Adipocyte (in vitro differentiated cells): ENCODE measurements at regions not wholly inside any gene's neighbourhood (a gene's known extent, or its start where the extent isn't known, plus 50 kb on each side); places are given as distances from the start of the nearest gene placed in this dataset.

Source experiments
- DNase-seq: peaks from one replicate; pipeline ENCODE4 v3.0.0-alpha.2; 2015; ENCODE audit warnings: low read depth
- H3K27me3 ChIP-seq: replicated peaks from 2 replicates; pipeline ENCODE4 v1.7.0; 2013; ENCODE audit warnings: mild to moderate bottlenecking, low read length, moderate library complexity; ENCODE audit not compliant: control insufficient read depth, insufficient read depth
- H3K36me3 ChIP-seq: 2 replicates; pipeline ENCODE4 v1.7.0; 2013; ENCODE audit warnings: low read length, mild to moderate bottlenecking, moderate library complexity; ENCODE audit not compliant: control insufficient read depth, insufficient read depth, severe bottlenecking
- H3K4me1 ChIP-seq: 2 replicates; pipeline ENCODE4 v1.7.0; 2013; ENCODE audit warnings: mild to moderate bottlenecking, low read length, moderate library complexity; ENCODE audit not compliant: control insufficient read depth, insufficient read depth
- H3K4me3 ChIP-seq: 2 replicates; pipeline ENCODE4 v1.7.0; 2013; ENCODE audit warnings: mild to moderate bottlenecking, low read length, moderate library complexity
- H3K9ac ChIP-seq: 2 replicates; pipeline ENCODE4 v1.7.0; 2013; ENCODE audit warnings: mild to moderate bottlenecking, low read length, moderate library complexity
- H3K9me3 ChIP-seq: 2 replicates; pipeline ENCODE4 v1.7.0; 2013; ENCODE audit warnings: mild to moderate bottlenecking, low read length, moderate library complexity; ENCODE audit not compliant: control insufficient read depth

DNA sequence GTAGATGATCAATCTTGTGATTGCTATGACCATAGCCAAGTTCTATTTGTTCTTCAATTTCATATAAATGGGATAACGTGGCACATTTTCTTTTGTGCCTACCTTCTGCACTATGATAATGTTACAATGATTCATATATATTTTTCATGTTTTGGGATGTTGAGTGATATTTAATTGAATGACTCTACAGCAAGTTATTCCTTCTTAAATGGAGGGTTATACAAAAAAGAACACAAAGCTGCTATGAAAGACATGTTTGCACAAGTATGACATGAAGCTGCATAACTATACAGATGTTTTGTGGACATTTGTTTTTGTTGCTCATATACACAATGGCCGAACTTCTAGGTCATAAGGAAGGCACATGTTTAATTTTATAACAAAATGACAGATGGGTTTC is 356.2 kb downstream of the CBLN2 start:
- no peak for DNase-seq
- Histone ChIP-seq H3K4me1 (no peaks in the 10 kb centered on the region), H3K9me3 (no peaks in the 10 kb centered on the region), H3K36me3 (no peaks in the 10 kb centered on the region), H3K4me3 (no peak overlapping the region), H3K27me3 (no peaks in the 10 kb centered on the region), H3K9ac (no peak overlapping the region)

DNA sequence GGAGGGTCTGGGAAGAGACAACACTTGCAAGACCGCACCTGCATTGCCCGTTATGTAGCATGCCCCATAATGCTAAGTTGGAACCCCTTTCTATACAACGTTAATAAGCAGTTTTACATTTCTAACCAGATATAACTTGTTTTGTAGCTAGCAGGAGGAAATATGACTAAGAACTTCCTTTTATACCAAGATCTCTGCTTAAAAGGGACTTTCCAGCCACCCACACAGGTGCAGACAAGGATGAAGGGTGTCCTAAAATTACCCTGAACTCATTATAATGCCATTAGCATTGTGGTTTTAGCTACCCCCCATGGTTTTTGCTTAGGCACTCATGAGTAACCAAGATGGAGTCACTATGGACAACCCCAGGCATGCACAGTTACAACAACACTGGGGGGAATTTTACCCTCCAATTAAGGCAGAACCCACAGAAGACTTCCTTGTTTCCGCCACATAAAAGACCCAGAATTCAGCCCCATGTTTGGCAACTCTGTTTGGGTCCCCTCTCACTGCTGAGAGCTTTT is 362.8 kb downstream of the CBLN2 start:
- no peaks in the 10 kb centered on the region for H3K36me3 ChIP-seq
- H3K4me3 ChIP-seq: no peak overlapping the region
- H3K4me1 ChIP-seq: no peaks in the 10 kb centered on the region
- H3K9me3 ChIP-seq: no peaks in the 10 kb centered on the region
- no peak for DNase-seq
- H3K9ac ChIP-seq: no peak overlapping the region
- H3K27me3 ChIP-seq: no peaks in the 10 kb centered on the region

DNA sequence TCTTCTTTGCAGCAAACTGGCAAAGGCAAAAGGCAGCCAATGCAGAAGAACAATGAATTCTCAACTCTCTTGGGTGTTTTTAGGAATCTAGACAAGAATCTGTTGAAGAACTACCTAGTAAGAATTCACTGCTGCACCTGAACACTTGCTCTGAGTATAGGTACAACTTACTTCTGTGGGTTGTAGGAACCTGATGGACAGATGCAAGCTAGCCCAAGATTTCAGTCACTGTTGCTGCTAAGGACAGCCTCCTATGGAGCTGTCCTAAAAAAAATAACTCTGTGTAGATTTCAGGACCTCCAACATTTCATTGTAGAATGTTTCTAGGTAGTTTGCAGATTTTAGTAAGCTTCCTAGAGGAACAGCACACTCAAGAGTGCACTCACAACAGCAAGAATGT is 363.5 kb downstream of the CBLN2 start:
- H3K36me3 ChIP-seq: no peaks in the 10 kb centered on the region
- no peaks in the 10 kb centered on the region for H3K4me1 ChIP-seq
- no peak for DNase-seq
- H3K9ac ChIP-seq: no peak overlapping the region
- no peak overlapping the region for H3K4me3 ChIP-seq
- no peaks in the 10 kb centered on the region for H3K9me3 ChIP-seq
- no peaks in the 10 kb centered on the region for H3K27me3 ChIP-seq

DNA sequence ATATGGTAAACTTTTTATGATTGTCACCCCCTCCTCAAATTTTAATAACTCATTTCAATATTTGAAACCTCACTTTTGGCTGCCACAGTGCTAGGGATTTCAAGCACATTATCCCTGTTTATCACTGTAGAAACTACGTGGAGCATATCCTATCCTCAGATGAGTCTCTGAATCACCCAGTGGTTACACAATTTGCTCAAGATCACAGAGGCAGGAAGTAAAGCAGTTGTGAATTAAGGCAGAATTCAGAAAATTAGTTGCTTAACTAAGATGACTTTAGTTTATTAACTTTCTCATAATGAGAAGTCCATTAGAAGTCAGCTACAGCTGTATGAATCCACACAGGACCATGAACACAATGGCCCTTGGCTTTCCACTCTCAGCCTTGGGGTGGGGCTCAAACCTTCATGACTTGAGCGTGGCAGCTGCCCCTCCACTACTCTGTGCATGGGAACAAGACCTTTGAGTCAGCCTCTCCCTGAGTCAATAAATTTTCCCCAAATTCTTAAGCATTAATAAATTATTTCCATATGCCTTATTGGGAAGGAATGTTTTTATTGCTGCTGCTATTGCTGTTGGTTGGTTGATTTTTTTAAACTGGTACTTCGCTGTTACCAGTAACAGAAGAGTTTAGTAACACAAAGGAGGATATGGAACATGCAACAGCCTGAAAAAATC is 369.0 kb downstream of the CBLN2 start:
- peak overlapping the region; percentile 16 for H3K4me3 ChIP-seq
- no peaks in the 10 kb centered on the region for H3K9me3 ChIP-seq
- no peak overlapping the region for H3K9ac ChIP-seq
- DNase-seq: peak; percentile 12
- no peaks in the 10 kb centered on the region for H3K4me1 ChIP-seq
- no peaks in the 10 kb centered on the region for H3K27me3 ChIP-seq
- H3K36me3 ChIP-seq: no peaks in the 10 kb centered on the region

DNA sequence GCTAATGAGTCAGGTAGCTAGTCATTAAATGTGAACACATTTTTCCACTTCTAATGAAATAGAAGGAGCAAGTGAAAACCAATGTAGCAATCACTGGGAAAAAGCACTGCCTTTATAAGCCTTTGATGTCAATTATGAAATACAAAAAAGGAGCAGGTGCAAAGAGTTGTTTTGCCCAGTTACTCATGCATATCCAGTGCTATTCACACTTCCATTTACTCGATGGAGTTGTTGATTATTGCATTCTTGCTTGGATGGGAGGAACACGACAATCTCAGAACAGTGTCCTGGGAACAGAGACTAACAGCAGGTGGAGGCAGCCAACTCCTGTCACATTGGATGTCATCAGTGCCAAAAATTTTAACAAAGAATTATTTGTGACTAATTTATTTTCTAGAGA is 372.5 kb downstream of the CBLN2 start:
- H3K4me3 ChIP-seq: no peak overlapping the region
- no peak for DNase-seq

DNA sequence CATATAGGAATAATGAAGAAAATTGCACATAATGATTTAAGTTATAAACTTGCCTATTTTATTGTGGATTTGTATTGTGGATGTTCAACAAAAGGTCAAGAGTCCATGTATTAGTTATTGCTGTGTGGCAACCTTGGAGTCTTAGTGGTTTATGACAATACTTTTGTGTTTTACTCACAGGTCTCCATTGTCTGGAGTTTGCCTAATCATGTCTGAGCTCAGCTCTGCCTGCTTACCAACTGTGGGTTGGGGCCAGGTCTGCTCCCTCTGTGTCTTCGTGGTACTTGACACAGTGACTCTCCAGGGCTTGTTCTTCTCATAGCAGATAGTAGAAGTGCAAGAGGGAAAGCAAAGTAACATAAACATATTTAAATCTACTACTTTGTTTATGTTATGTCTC is 382.5 kb downstream of the CBLN2 start:
- Histone ChIP-seq H3K27me3 (no peaks in the 10 kb centered on the region), H3K4me3 (no peak overlapping the region), H3K9me3 (peaks cover 4% of the 10 kb centered on the region), H3K9ac (no peak overlapping the region), H3K36me3 (no peaks in the 10 kb centered on the region), H3K4me1 (no peaks in the 10 kb centered on the region)
- peak; percentile 25 for DNase-seq

More for the DNA sequence above, 372.5 kb downstream of the CBLN2 start:
- Histone ChIP-seq H3K4me1 (no peaks in the 10 kb centered on the region), H3K27me3 (no peaks in the 10 kb centered on the region), H3K36me3 (no peaks in the 10 kb centered on the region), H3K9ac (no peak overlapping the region), H3K9me3 (peaks cover 4% of the 10 kb centered on the region)

DNA sequence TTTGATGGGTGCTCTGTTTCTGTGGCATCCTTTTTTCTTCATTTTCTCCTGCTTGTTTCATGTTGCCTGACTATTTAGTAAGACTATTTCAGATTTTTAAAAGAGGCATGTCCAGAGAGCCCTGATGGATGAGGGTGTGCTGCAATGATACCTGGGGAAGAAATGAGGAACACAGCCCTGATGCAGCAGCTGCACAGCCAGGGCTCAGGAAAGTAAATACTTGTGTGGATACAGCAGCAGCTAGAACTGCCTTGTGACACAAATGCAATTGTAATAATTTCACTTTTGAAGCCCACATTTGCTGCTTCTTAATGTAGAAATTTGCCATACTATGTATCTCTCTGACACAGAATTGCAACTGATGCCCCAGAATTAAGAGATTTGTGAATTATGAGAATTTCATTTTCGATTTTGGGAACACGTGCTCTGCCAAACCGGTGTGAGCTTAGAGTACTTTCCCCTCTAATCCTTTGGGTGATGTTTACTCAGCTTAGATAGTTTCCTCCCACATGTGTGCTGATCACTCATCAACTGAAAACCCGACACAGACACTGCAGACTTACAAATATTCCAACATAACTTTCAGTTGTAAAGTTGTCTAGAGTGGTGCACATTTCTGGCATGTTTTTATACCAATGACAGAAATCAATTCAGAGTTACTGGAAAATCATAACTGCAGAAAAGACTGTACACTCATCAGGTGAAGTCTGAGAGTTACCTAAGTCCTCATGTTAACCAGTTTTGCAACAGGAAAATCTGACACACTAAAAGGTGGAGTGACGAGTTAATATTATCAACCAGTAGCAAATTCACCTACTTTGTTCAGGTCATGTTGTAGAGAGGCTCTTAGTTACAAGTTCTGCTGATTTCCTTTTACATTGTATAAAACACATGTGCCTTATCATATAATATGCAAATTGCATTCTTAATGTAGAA is 383.4 kb downstream of the CBLN2 start:
- DNase-seq: no peak
- no peak overlapping the region for H3K4me3 ChIP-seq
- no peaks in the 10 kb centered on the region for H3K9me3 ChIP-seq
- H3K27me3 ChIP-seq: no peaks in the 10 kb centered on the region
- H3K36me3 ChIP-seq: no peaks in the 10 kb centered on the region
- no peaks in the 10 kb centered on the region for H3K4me1 ChIP-seq
- H3K9ac ChIP-seq: no peak overlapping the region

DNA sequence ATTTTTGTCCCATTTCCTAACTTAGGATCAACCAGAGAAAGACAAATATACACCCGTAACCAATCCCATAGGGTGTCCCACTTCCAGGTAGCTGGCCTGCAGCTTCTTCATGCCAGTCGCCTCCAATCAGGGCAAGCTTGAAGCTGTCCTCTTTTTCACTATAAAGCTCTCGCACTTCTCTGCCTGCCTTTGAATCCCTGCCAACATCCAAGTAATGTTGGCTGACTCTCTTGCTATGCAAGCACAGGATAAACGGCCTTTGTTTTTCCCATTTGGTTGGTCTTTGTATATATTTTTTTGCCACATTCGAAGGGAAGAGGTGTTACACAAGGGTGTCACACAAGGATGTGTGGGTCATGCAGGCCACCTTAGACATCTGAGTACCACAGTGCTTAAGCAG is 388.8 kb downstream of the CBLN2 start:
- Histone ChIP-seq H3K27me3 (no peaks in the 10 kb centered on the region), H3K9ac (no peak overlapping the region), H3K36me3 (no peaks in the 10 kb centered on the region), H3K9me3 (no peaks in the 10 kb centered on the region), H3K4me3 (no peak overlapping the region), H3K4me1 (no peaks in the 10 kb centered on the region)
- DNase-seq: no peak

DNA sequence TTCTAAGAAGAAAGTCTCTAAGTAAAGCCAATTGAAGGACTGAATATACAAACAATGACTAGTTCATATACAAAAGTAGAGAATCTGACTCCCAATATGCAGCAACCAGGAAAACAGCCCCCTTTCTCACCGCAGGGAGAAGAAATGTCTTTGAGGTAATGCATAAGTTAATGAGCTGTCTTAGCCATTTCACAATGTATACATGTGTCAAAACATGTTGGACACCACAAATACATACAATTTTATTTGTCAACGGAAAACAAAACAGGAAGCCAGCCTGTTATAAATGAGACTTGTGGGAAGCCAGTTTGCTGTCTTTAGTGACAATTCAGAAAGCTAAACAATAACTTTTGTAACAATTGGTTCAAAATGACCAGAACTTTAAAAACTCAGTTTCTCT is 389.2 kb downstream of the CBLN2 start:
- no peaks in the 10 kb centered on the region for H3K9me3 ChIP-seq
- H3K27me3 ChIP-seq: no peaks in the 10 kb centered on the region
- no peaks in the 10 kb centered on the region for H3K36me3 ChIP-seq
- DNase-seq: no peak
- no peaks in the 10 kb centered on the region for H3K4me1 ChIP-seq
- H3K9ac ChIP-seq: no peak overlapping the region
- H3K4me3 ChIP-seq: no peak overlapping the region

DNA sequence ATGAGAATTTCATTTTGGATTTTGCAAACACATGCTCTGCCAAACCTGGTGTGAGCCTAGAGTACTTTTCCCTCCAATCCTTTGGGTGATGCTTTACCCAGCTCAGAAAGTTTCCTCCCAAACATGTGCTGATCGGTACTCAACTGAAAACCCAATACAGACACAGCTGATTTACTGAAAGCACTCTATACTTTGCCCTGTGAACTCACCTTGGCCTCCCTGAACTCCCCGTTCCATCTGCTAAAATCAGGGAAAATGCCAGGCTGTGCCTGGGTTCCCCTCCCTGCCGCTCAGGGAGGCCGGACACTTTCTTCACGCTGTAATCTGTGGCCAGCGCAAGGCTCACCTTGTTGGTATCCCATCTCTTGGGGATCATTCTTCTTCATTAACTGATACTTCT is 391.2 kb downstream of the CBLN2 start:
- Histone ChIP-seq H3K27me3 (no peaks in the 10 kb centered on the region), H3K36me3 (no peaks in the 10 kb centered on the region), H3K9me3 (no peaks in the 10 kb centered on the region), H3K4me1 (no peaks in the 10 kb centered on the region), H3K9ac (no peak overlapping the region), H3K4me3 (no peak overlapping the region)
- no peak for DNase-seq

DNA sequence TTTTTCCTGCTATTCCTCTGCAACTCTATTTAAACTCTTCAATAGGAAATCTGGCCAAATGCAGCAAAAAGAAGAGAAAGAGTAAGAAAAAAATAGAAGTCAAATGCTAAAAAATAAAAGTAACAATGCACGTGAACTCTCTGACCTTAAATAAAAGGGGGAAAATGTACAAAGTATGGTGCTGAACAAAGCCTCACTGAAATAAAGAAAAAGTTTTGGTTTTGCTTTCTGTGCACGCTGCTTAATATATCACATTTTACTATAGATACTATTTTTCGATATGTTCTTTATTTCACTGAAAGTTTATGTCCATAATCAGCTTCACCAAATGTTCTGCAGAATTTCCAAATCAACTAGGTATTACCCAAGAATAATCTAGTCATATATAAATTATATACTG is 396.3 kb downstream of the CBLN2 start:
- Histone ChIP-seq H3K4me3 (no peak overlapping the region), H3K27me3 (no peaks in the 10 kb centered on the region), H3K9ac (no peak overlapping the region), H3K4me1 (no peaks in the 10 kb centered on the region), H3K36me3 (no peaks in the 10 kb centered on the region), H3K9me3 (no peaks in the 10 kb centered on the region)
- DNase-seq: no peak
